Stomach (tissue), 4 donors: ENCODE measurements at regions not wholly inside any gene's neighbourhood (a gene's known extent, or its start where the extent isn't known, plus 50 kb on each side); places are given as distances from the start of the nearest gene placed in this dataset.

Experiments
- CTCF ChIP-seq, 7 experiments: fragments of 450-650 bp in 4 of 7; fragments of 200-600 bp in 3 of 7; sonication (generic) in 3 of 7; IDR thresholded peaks; one replicate each; pipeline ENCODE4 v1.5.1; 2016 to 2019; ENCODE audit warnings: antibody characterized with exemption in 7 of 7, control low read depth in 2 of 7, mild to moderate bottlenecking in 1 of 7
- POLR2A ChIP-seq, 4 donors: fragments of 450-650 bp; IDR thresholded peaks; one replicate each; pipeline ENCODE4 v1.6.1; 2016; ENCODE audit warnings: antibody characterized with exemption in 4 of 4, control low read depth in 2 of 4, mild to moderate bottlenecking in 1 of 4, moderate library complexity in 1 of 4
- POLR2AphosphoS5 ChIP-seq, 3 donors: sonication (generic); formaldehyde crosslinking; IDR thresholded peaks; one replicate each; pipeline ENCODE4 v1.6.1; 2016; ENCODE audit warnings: antibody characterized with exemption in 3 of 3

GRCh38 chr1:199121047-199121446 is 482.2 kb downstream of the PTPRC start:
- no peak for TF ChIP-seq POLR2A (IDR thresholded peaks at IDR 0.05)
- TF ChIP-seq CTCF (IDR thresholded peaks at IDR 0.05), result no peak
- TF ChIP-seq POLR2AphosphoS5 (IDR thresholded peaks at IDR 0.05), result no peak
